Muscle of leg (tissue), 3 donors: ENCODE measurements at regions not wholly inside any gene's neighbourhood (a gene's known extent, or its start where the extent isn't known, plus 50 kb on each side); places are given as distances from the start of the nearest gene placed in this dataset.

Source experiments
- DNase-seq: peaks from one replicate; pipeline ENCODE4 v3.0.0; 2013
- H3K27ac ChIP-seq: one replicate; pipeline ENCODE4 v1.5.1; 2013; ENCODE audit warnings: mild to moderate bottlenecking, low read length, control low read depth
- H3K27me3 ChIP-seq: one replicate; pipeline ENCODE4 v1.6.1; 2013; ENCODE audit warnings: low read length; ENCODE audit not compliant: control insufficient read depth, insufficient read depth
- H3K36me3 ChIP-seq: one replicate; pipeline ENCODE4 v1.6.1; 2013; ENCODE audit warnings: low read length; ENCODE audit not compliant: control insufficient read depth, insufficient read depth
- H3K4me1 ChIP-seq: one replicate; pipeline ENCODE4 v1.6.1; 2013; ENCODE audit warnings: low read length; ENCODE audit not compliant: control insufficient read depth, insufficient read depth
- H3K4me3 ChIP-seq: one replicate; pipeline ENCODE4 v1.5.1; 2013; ENCODE audit warnings: low read length, control low read depth
- H3K9me3 ChIP-seq: replicated peaks from 2 replicates; pipeline ENCODE4 v1.6.1; 2013; ENCODE audit warnings: low read depth, low read length; ENCODE audit not compliant: control insufficient read depth
- WGBS: methylation state at CpG from one replicate; pipeline ENCODE4 v1.1.5; 2013; ENCODE audit warnings: missing lambda C conversion rate; ENCODE audit not compliant: insufficient coverage; 5-methylcytosine and 5-hydroxymethylcytosine counted together

GRCh38 chr16:85436207-85436606 lies 176.9 kb upstream of the GSE1 start:
- no peak overlapping the region for H3K4me3 ChIP-seq
- H3K27ac ChIP-seq: peak overlapping the region; percentile 64
- peaks cover 58% of the 10 kb centered on the region for H3K4me1 ChIP-seq
- no peaks in the 10 kb centered on the region for H3K9me3 ChIP-seq
- H3K36me3 ChIP-seq: peaks cover 5% of the 10 kb centered on the region
- 35% methylated on average over 7 of the region's 9 CpGs for WGBS
- no peak for DNase-seq
- no peaks in the 10 kb centered on the region for H3K27me3 ChIP-seq

GRCh38 chr16:85436636-85437165 lies 176.4 kb upstream of the GSE1 start:
- Histone ChIP-seq H3K27me3 (no peaks in the 10 kb centered on the region), H3K36me3 (peaks cover 5% of the 10 kb centered on the region), H3K27ac (peak overlapping the region; percentile 74), H3K9me3 (no peaks in the 10 kb centered on the region), H3K4me3 (peak overlapping the region; percentile 2), H3K4me1 (peaks cover 58% of the 10 kb centered on the region)
- WGBS: 10% methylated on average over 26 of the region's 35 CpGs
- DNase-seq: peak; percentile 81

- Histone ChIP-seq H3K4me3 (peak overlapping the region; percentile 2), H3K9me3 (no peaks in the 10 kb centered on the region), H3K27ac (peak overlapping the region; percentile 74), H3K27me3 (no peaks in the 10 kb centered on the region), H3K4me1 (peaks cover 58% of the 10 kb centered on the region), H3K36me3 (peaks cover 5% of the 10 kb centered on the region)
- 64% methylated on average over 5 of the region's 25 CpGs for WGBS
- peak; percentile 85 for DNase-seq
Observed at GRCh38 chr16:85437166-85438052, 175.7 kb upstream of the GSE1 start.

- DNase-seq: no peak
Observed at GRCh38 chr16:85438981-85439685, 174.0 kb upstream of the GSE1 start.

GRCh38 chr16:85440744-85441143 lies 172.4 kb upstream of the GSE1 start:
- Histone ChIP-seq H3K27ac (no peak overlapping the region), H3K36me3 (peaks cover 5% of the 10 kb centered on the region), H3K9me3 (no peaks in the 10 kb centered on the region), H3K4me3 (no peak overlapping the region), H3K4me1 (peaks cover 60% of the 10 kb centered on the region), H3K27me3 (no peaks in the 10 kb centered on the region)
- WGBS: 76% methylated on average over 15 of the region's 16 CpGs
- no peak for DNase-seq

More at GRCh38 chr16:85438981-85439685, 174.0 kb upstream of the GSE1 start:
- Histone ChIP-seq H3K9me3 (no peaks in the 10 kb centered on the region), H3K27me3 (no peaks in the 10 kb centered on the region), H3K4me1 (peaks cover 59% of the 10 kb centered on the region), H3K27ac (no peak overlapping the region), H3K4me3 (no peak overlapping the region), H3K36me3 (peaks cover 5% of the 10 kb centered on the region)
- WGBS: 61% methylated on average over 7 of the region's 14 CpGs

GRCh38 chr16:85441189-85441889 lies 171.8 kb upstream of the GSE1 start:
- no peak overlapping the region for H3K4me3 ChIP-seq
- WGBS: 99% methylated on average over 6 of the region's 15 CpGs
- H3K27me3 ChIP-seq: no peaks in the 10 kb centered on the region
- DNase-seq: no peak
- peaks cover 60% of the 10 kb centered on the region for H3K4me1 ChIP-seq
- no peak overlapping the region for H3K27ac ChIP-seq
- peaks cover 5% of the 10 kb centered on the region for H3K36me3 ChIP-seq
- no peaks in the 10 kb centered on the region for H3K9me3 ChIP-seq

GRCh38 chr16:85441890-85442670 lies 171.0 kb upstream of the GSE1 start:
- no peaks in the 10 kb centered on the region for H3K9me3 ChIP-seq
- H3K27ac ChIP-seq: no peak overlapping the region
- peaks cover 60% of the 10 kb centered on the region for H3K4me1 ChIP-seq
- peaks cover 5% of the 10 kb centered on the region for H3K36me3 ChIP-seq
- DNase-seq: no peak
- H3K27me3 ChIP-seq: no peaks in the 10 kb centered on the region
- H3K4me3 ChIP-seq: no peak overlapping the region
- 85% methylated on average over 12 of the region's 12 CpGs for WGBS

GRCh38 chr16:85443116-85443515 lies 170.0 kb upstream of the GSE1 start:
- Histone ChIP-seq H3K4me3 (no peak overlapping the region), H3K4me1 (peaks cover 61% of the 10 kb centered on the region), H3K9me3 (no peaks in the 10 kb centered on the region), H3K27me3 (no peaks in the 10 kb centered on the region), H3K36me3 (peaks cover 5% of the 10 kb centered on the region), H3K27ac (no peak overlapping the region)
- no peak for DNase-seq
- WGBS: 87% methylated on average over 5 of the region's 11 CpGs

- WGBS: 83% methylated on average over 12 of the region's 15 CpGs
- Histone ChIP-seq H3K9me3 (no peaks in the 10 kb centered on the region), H3K27me3 (no peaks in the 10 kb centered on the region), H3K4me3 (no peak overlapping the region), H3K4me1 (peaks cover 64% of the 10 kb centered on the region), H3K27ac (no peak overlapping the region), H3K36me3 (peaks cover 4% of the 10 kb centered on the region)
- DNase-seq: no peak
Observed at GRCh38 chr16:85443531-85443930, 169.6 kb upstream of the GSE1 start.
